ENCODE measurements at regions not wholly inside any gene's neighbourhood (a gene's known extent, or its start where the extent isn't known, plus 50 kb on each side); places are given as distances from the start of the nearest gene placed in this dataset.

GRCh38 chr14:34180869-34181268 lies 230.0 kb upstream of the EGLN3 start:
- H3K36me3 Mint-ChIP-seq (ENCODE audit: low read depth) = no peaks in the 10 kb centered on the region; the same call in 1 of the 2 replicates
- H3K4me3 Mint-ChIP-seq = no peak overlapping the region
- H3K4me1 Mint-ChIP-seq (ENCODE audit: low read depth) = no peaks in the 10 kb centered on the region
- no peak for TF ChIP-seq CTCF (IDR thresholded peaks at IDR 0.05)
- no peak for DNase-seq
- H3K27ac Mint-ChIP-seq = no peak overlapping the region
- H3K9me3 Mint-ChIP-seq = peaks cover 44% of the 10 kb centered on the region
- no peaks in the 10 kb centered on the region for H3K27me3 Mint-ChIP-seq (ENCODE audit: insufficient read depth)

GRCh38 chr14:34180434-34180833 lies 229.6 kb upstream of the EGLN3 start:
- DNase-seq = no peak
- H3K9me3 Mint-ChIP-seq = peaks cover 44% of the 10 kb centered on the region
- H3K27me3 Mint-ChIP-seq (ENCODE audit: insufficient read depth) = no peaks in the 10 kb centered on the region
- no peaks in the 10 kb centered on the region for H3K4me1 Mint-ChIP-seq (ENCODE audit: low read depth)
- H3K36me3 Mint-ChIP-seq (ENCODE audit: low read depth) = no peaks in the 10 kb centered on the region; the same call in 1 of the 2 replicates
- no peak overlapping the region for H3K4me3 Mint-ChIP-seq
- no peak for TF ChIP-seq CTCF (IDR thresholded peaks at IDR 0.05)
- no peak overlapping the region for H3K27ac Mint-ChIP-seq

- Mint-ChIP-seq H3K4me1 (ENCODE audit: low read depth) (no peaks in the 10 kb centered on the region), H3K36me3 (ENCODE audit: low read depth) (no peaks in the 10 kb centered on the region; the same call in 1 of the 2 replicates), H3K27ac (no peak overlapping the region), H3K4me3 (no peak overlapping the region), H3K9me3 (peaks cover 44% of the 10 kb centered on the region), H3K27me3 (ENCODE audit: insufficient read depth) (no peaks in the 10 kb centered on the region)
- TF ChIP-seq CTCF (IDR thresholded peaks at IDR 0.05) = no peak
- DNase-seq = no peak
Observed at GRCh38 chr14:34179727-34180126, 228.9 kb upstream of the EGLN3 start.

GRCh38 chr14:34177466-34177865 lies 226.6 kb upstream of the EGLN3 start:
- H3K4me1 Mint-ChIP-seq (ENCODE audit: low read depth) = no peaks in the 10 kb centered on the region
- no peaks in the 10 kb centered on the region for H3K27me3 Mint-ChIP-seq (ENCODE audit: insufficient read depth)
- H3K9me3 Mint-ChIP-seq = peaks cover 46% of the 10 kb centered on the region
- no peak overlapping the region for H3K27ac Mint-ChIP-seq
- TF ChIP-seq CTCF (IDR thresholded peaks at IDR 0.05) = no peak
- H3K4me3 Mint-ChIP-seq = no peak overlapping the region
- DNase-seq = no peak
- H3K36me3 Mint-ChIP-seq (ENCODE audit: low read depth) = no peaks in the 10 kb centered on the region

- no peak for DNase-seq
- Mint-ChIP-seq H3K4me3 (no peak overlapping the region), H3K27me3 (ENCODE audit: insufficient read depth) (no peaks in the 10 kb centered on the region), H3K36me3 (ENCODE audit: low read depth) (no peaks in the 10 kb centered on the region), H3K9me3 (peaks cover 43% of the 10 kb centered on the region), H3K27ac (no peak overlapping the region), H3K4me1 (ENCODE audit: low read depth) (no peaks in the 10 kb centered on the region)
- TF ChIP-seq CTCF (IDR thresholded peaks at IDR 0.05) = no peak
Observed at GRCh38 chr14:34175574-34175973, 224.7 kb upstream of the EGLN3 start.

- Mint-ChIP-seq H3K4me1 (ENCODE audit: low read depth) (no peaks in the 10 kb centered on the region), H3K27me3 (ENCODE audit: insufficient read depth) (peaks cover 2% of the 10 kb centered on the region; the same call in 1 of the 2 replicates), H3K4me3 (no peak overlapping the region), H3K27ac (no peak overlapping the region), H3K9me3 (peaks cover 38% of the 10 kb centered on the region), H3K36me3 (ENCODE audit: low read depth) (no peaks in the 10 kb centered on the region)
- no peak for TF ChIP-seq CTCF (IDR thresholded peaks at IDR 0.05)
- no peak for DNase-seq
Observed at GRCh38 chr14:34174973-34175372, 224.1 kb upstream of the EGLN3 start.
